IMR-90 (cell line): ENCODE measurements at regions not wholly inside any gene's neighbourhood (a gene's known extent, or its start where the extent isn't known, plus 50 kb on each side); places are given as distances from the start of the nearest gene placed in this dataset.

Experiments
- ATAC-seq: fragments of 200-7000 bp; cut with Tn5 transposase; 2 replicates; pipeline ENCODE4 v1.9.1; 2020; ENCODE audit warnings: low read depth, mild to moderate bottlenecking, moderate library complexity
- BruUV-seq: library from RNA; stranded (reverse); fragments of 400-500 nt; replicated peaks from 2 replicates; lab custom pipeline; 2021; lab: Mats Ljungman, UMichigan
- CTCF ChIA-PET: fragments of 300-600 bp; formaldehyde crosslinking; extraction: SDS; loops from one replicate; lab custom pipeline; 2021; ENCODE audit warnings: antibody characterized with exemption; lab: Yijun Ruan, JAX
- POLR2A ChIA-PET: fragments of 300-600 bp; sonication (Branson Sonifier 250); formaldehyde crosslinking; loops from one replicate; lab custom pipeline; 2022; ENCODE audit warnings: antibody characterized with exemption; ENCODE audit not compliant: unreplicated experiment; lab: Charles Lee
- DNase-seq: peaks from one replicate; pipeline ENCODE4 v3.0.0; 2013
- H2AFZ ChIP-seq: replicated peaks from 2 replicates; pipeline ENCODE3; 2013; ENCODE audit warnings: low read length, mild to moderate bottlenecking; ENCODE audit not compliant: poor library complexity
- H2AK5ac ChIP-seq: 2 replicates; pipeline ENCODE4 v1.6.1; 2013; ENCODE audit warnings: low read depth, low read length, inconsistent platforms
- H2AK9ac ChIP-seq: replicated peaks from 2 replicates; pipeline ENCODE3; 2013; ENCODE audit warnings: mild to moderate bottlenecking, low read depth, low read length, moderate library complexity; ENCODE audit not compliant: poor library complexity
- H2BK120ac ChIP-seq: 2 replicates; pipeline ENCODE4 v1.6.1; 2013; ENCODE audit warnings: low read depth, low read length, inconsistent platforms
- H2BK15ac ChIP-seq: 3 replicates; pipeline ENCODE4 v1.6.1; 2013; ENCODE audit warnings: low read depth, low read length, inconsistent platforms
- H2BK20ac ChIP-seq: 2 replicates; pipeline ENCODE4 v1.6.1; 2013; ENCODE audit warnings: low read depth, mild to moderate bottlenecking, inconsistent platforms, low read length, moderate library complexity
- H2BK5ac ChIP-seq: 2 replicates; pipeline ENCODE4 v1.6.1; 2013; ENCODE audit warnings: mild to moderate bottlenecking, low read depth, low read length, inconsistent platforms; ENCODE audit not compliant: poor library complexity, severe bottlenecking
- H3K14ac ChIP-seq: replicated peaks from 2 replicates; pipeline ENCODE4 v1.6.1; 2013; ENCODE audit warnings: low read depth, low read length, inconsistent platforms
- H3K18ac ChIP-seq: 2 replicates; pipeline ENCODE4 v1.6.1; 2013; ENCODE audit warnings: low read depth, low read length, control low read depth
- H3K23ac ChIP-seq: 2 replicates; pipeline ENCODE4 v1.6.1; 2013; ENCODE audit warnings: low read depth, low read length, inconsistent platforms
- H3K27ac ChIP-seq: 2 replicates; pipeline ENCODE4 v1.5.1; 2013; ENCODE audit warnings: mild to moderate bottlenecking, control low read depth, low read length; ENCODE audit not compliant: insufficient read depth
- H3K27me3 ChIP-seq: 2 replicates; pipeline ENCODE4 v1.6.1; 2013; ENCODE audit warnings: low read length; ENCODE audit not compliant: control insufficient read depth, insufficient read depth
- H3K36me3 ChIP-seq: 2 replicates; pipeline ENCODE4 v1.6.1; 2013; ENCODE audit warnings: low read length, mixed read lengths; ENCODE audit not compliant: control insufficient read depth, insufficient read depth
- H3K4ac ChIP-seq: 2 replicates; pipeline ENCODE4 v1.6.1; 2013; ENCODE audit warnings: low read depth, low read length, inconsistent platforms
- H3K4me1 ChIP-seq: 2 replicates; pipeline ENCODE4 v1.6.1; 2013; ENCODE audit warnings: low read length, mixed read lengths; ENCODE audit not compliant: control insufficient read depth, insufficient read depth
- H3K4me2 ChIP-seq: 2 replicates; pipeline ENCODE4 v1.6.1; 2013; ENCODE audit warnings: low read depth, mild to moderate bottlenecking, control low read depth, low read length, moderate library complexity
- H3K4me3 ChIP-seq: 2 replicates; pipeline ENCODE4 v1.5.1; 2013; ENCODE audit warnings: low read depth, mild to moderate bottlenecking, control low read depth, low read length, moderate library complexity; ENCODE audit not compliant: insufficient read depth
- H3K56ac ChIP-seq: 2 replicates; pipeline ENCODE4 v1.6.1; 2013; ENCODE audit warnings: low read length, inconsistent platforms; ENCODE audit not compliant: insufficient read depth; ENCODE audit errors: extremely low read depth
- H3K79me1 ChIP-seq, 2 experiments: 2 replicates each; pipeline ENCODE4 v1.6.1; 2013; ENCODE audit warnings: low read length in 2 of 2, inconsistent platforms in 1 of 2, low read depth in 1 of 2
- H3K9ac ChIP-seq: 2 replicates; pipeline ENCODE4 v1.6.1; 2013; ENCODE audit warnings: low read depth, low read length, control low read depth
- H3K9me1 ChIP-seq: 2 replicates; pipeline ENCODE4 v1.6.1; 2013; ENCODE audit warnings: low read length, inconsistent platforms; ENCODE audit not compliant: insufficient read depth
- H3K9me3 ChIP-seq: 2 replicates; pipeline ENCODE4 v1.6.1; 2013; ENCODE audit warnings: low read length; ENCODE audit not compliant: control insufficient read depth, insufficient read depth
- H4K20me1 ChIP-seq: 2 replicates; pipeline ENCODE4 v1.6.1; 2013; ENCODE audit warnings: low read length, inconsistent platforms; ENCODE audit not compliant: insufficient read depth
- H4K5ac ChIP-seq: 2 replicates; pipeline ENCODE4 v1.6.1; 2013; ENCODE audit warnings: mild to moderate bottlenecking, low read depth, low read length, control low read depth
- H4K8ac ChIP-seq, 2 experiments: 2 replicates each; pipeline ENCODE4 v1.6.1; 2013; ENCODE audit warnings: low read depth in 2 of 2, low read length in 2 of 2, control low read depth in 1 of 2, inconsistent platforms in 1 of 2
- H4K91ac ChIP-seq: 2 replicates; pipeline ENCODE4 v1.6.1; 2013; ENCODE audit warnings: low read depth, low read length, inconsistent platforms; ENCODE audit not compliant: insufficient read depth
- BHLHE40 ChIP-seq: fragments of 150-350 bp; IDR thresholded peaks from 2 replicates; pipeline ENCODE4 v1.6.1; 2016; ENCODE audit warnings: mild to moderate bottlenecking, low read depth, low read length
- MAZ ChIP-seq: IDR thresholded peaks from 2 replicates; pipeline ENCODE4 v1.6.1; 2012; ENCODE audit warnings: low read depth, mild to moderate bottlenecking, low read length, improper control_type of control experiment, moderate library complexity, borderline replicate concordance
- MXI1 ChIP-seq: IDR thresholded peaks from 2 replicates; pipeline ENCODE4 v1.6.1; 2012; ENCODE audit warnings: low read depth, mild to moderate bottlenecking, low read length, moderate library complexity, borderline replicate concordance
- POLR2A ChIP-seq: IDR thresholded peaks from 2 replicates; pipeline ENCODE4 v1.6.1; 2012; ENCODE audit warnings: mild to moderate bottlenecking, low read depth, low read length
- SMC3 ChIP-seq: fragments of 150-350 bp; IDR thresholded peaks from 2 replicates; pipeline ENCODE4 v1.6.1; 2016; ENCODE audit warnings: low read depth, mild to moderate bottlenecking, antibody characterized with exemption, low read length, moderate library complexity
- WGBS, 2 experiments: methylation state at CpG; one replicate each; pipeline versions ENCODE4 v1.1.5 to v1.1.7; 2013; ENCODE audit warnings: missing lambda C conversion rate in 2 of 2; ENCODE audit not compliant: insufficient read length in 1 of 2; ENCODE audit errors: extremely low coverage in 2 of 2; 5-methylcytosine and 5-hydroxymethylcytosine counted together
- dilution Hi-C: fragments of 300-500 bp; cut with HindIII; formaldehyde crosslinking; loops from one replicate; pipeline ENCODE4 v1.14.3; 2018; ENCODE audit warnings: low sequenced_read_pairs; ENCODE audit not compliant: unreplicated experiment
- in situ Hi-C: fragments of 300-500 bp; cut with MboI; formaldehyde crosslinking; loops from 3 replicates; pipeline ENCODE4 v1.14.3; 2019; ENCODE audit warnings: low sequenced_read_pairs, inconsistent platforms, mixed read lengths
- intact Hi-C: fragments of 100-400 bp; cut with micrococcal nuclease; formaldehyde crosslinking; loops from 2 replicates; pipeline ENCODE4 v1.10.0; 2022
- TF ChIP-seq, protein P1 (sequence below): fragments of 150-350 bp; IDR thresholded peaks from 2 replicates; pipeline ENCODE4 v1.6.1; 2016; ENCODE audit warnings: low read depth, mild to moderate bottlenecking, low read length, moderate library complexity, borderline replicate concordance
- TF ChIP-seq, protein P2 (sequence below): conservative IDR thresholded peaks from 2 replicates; pipeline ENCODE4 v1.5.1; 2012; ENCODE audit warnings: mild to moderate bottlenecking, low read depth, low read length, improper control_type of control experiment

DNA sequence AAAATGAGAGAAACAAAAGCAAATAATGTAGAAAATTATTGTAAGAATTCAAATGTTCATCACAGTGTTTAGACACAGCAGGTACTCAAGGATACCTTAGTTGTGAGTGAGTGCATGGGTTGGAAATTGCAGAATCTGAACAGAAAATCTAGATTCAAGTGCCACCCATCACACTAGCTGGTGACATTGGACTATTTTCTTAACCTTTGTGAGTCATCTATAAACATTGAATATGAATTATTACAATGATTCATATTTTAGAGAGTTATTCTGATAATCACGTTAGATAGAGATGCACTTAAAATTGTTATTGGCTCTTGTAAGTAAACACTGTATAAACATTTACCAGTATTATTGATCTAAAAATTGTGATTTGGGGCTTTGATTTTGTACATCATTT lies 1113.1 kb downstream of the STIM2 start:
- DNase-seq: no peak
- dilution Hi-C loops: no loop called here

More for the DNA sequence above, 1113.1 kb downstream of the STIM2 start:
- Histone ChIP-seq H3K9me3 (no peaks in the 10 kb centered on the region; the same call in 1 of the 2 replicates), H2AFZ (no peak overlapping the region), H3K36me3 (no peaks in the 10 kb centered on the region), H4K5ac (no peak overlapping the region), H3K4me2 (no peak overlapping the region), H2BK20ac (no peak overlapping the region), H3K27me3 (no peaks in the 10 kb centered on the region), H3K14ac (no peak overlapping the region), H4K8ac (no peak overlapping the region), H3K4me1 (no peaks in the 10 kb centered on the region), H4K20me1 (no peaks in the 10 kb centered on the region), H3K4ac (no peak overlapping the region), H3K23ac (no peak overlapping the region), H2AK5ac (no peak overlapping the region), H3K9ac (no peak overlapping the region), H2BK15ac (no peak overlapping the region), H2BK5ac (no peak overlapping the region), H3K56ac (no peak overlapping the region), H3K27ac (no peak overlapping the region), H3K9me1 (no peaks in the 10 kb centered on the region), H3K18ac (no peak overlapping the region), H4K91ac (no peak overlapping the region), H3K79me1 (no peaks in the 10 kb centered on the region), H2BK120ac (no peak overlapping the region), H2AK9ac (no peak overlapping the region), H3K4me3 (no peak overlapping the region)
- no peak for TF ChIP-seq BHLHE40
- TF ChIP-seq SMC3: no peak
- no peak for TF ChIP-seq MAZ
- TF ChIP-seq, protein P1, sequence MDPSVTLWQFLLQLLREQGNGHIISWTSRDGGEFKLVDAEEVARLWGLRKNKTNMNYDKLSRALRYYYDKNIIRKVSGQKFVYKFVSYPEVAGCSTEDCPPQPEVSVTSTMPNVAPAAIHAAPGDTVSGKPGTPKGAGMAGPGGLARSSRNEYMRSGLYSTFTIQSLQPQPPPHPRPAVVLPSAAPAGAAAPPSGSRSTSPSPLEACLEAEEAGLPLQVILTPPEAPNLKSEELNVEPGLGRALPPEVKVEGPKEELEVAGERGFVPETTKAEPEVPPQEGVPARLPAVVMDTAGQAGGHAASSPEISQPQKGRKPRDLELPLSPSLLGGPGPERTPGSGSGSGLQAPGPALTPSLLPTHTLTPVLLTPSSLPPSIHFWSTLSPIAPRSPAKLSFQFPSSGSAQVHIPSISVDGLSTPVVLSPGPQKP: no peak
- no peak for TF ChIP-seq MXI1
- TF ChIP-seq, protein P2, sequence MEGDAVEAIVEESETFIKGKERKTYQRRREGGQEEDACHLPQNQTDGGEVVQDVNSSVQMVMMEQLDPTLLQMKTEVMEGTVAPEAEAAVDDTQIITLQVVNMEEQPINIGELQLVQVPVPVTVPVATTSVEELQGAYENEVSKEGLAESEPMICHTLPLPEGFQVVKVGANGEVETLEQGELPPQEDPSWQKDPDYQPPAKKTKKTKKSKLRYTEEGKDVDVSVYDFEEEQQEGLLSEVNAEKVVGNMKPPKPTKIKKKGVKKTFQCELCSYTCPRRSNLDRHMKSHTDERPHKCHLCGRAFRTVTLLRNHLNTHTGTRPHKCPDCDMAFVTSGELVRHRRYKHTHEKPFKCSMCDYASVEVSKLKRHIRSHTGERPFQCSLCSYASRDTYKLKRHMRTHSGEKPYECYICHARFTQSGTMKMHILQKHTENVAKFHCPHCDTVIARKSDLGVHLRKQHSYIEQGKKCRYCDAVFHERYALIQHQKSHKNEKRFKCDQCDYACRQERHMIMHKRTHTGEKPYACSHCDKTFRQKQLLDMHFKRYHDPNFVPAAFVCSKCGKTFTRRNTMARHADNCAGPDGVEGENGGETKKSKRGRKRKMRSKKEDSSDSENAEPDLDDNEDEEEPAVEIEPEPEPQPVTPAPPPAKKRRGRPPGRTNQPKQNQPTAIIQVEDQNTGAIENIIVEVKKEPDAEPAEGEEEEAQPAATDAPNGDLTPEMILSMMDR: no peak
- no peak for TF ChIP-seq POLR2A
- ATAC-seq: no peak
- in situ Hi-C loops (no loop called here), intact Hi-C loops (no loop called here)
- ChIA-PET CTCF (no interaction called here), POLR2A (no interaction called here)
- WGBS, 2 experiments: no CpG with 5 or more reads among the region's 1 CpG
- no TSS peak for BruUV-seq
